ENCODE measurements at regions not wholly inside any gene's neighbourhood (a gene's known extent, or its start where the extent isn't known, plus 50 kb on each side); places are given as distances from the start of the nearest gene placed in this dataset.

- Histone ChIP-seq H3K4me2 (ENCODE audit: insufficient read depth, low read length) (no peak overlapping the region), H3K36me3 (ENCODE audit: insufficient read depth, low read length) (no peaks in the 10 kb centered on the region), H3K79me2 (ENCODE audit: insufficient read depth, low read length) (no peaks in the 10 kb centered on the region), H2AFZ (ENCODE audit: low read length) (no peak overlapping the region), H3K9me3 (ENCODE audit: low read depth, low read length) (no peaks in the 10 kb centered on the region), H3K27me3 (ENCODE audit: insufficient read depth, low read length) (no peaks in the 10 kb centered on the region), H3K27ac (ENCODE audit: low read depth, low read length) (no peak overlapping the region), H3K4me3 (ENCODE audit: insufficient read depth, low read length) (no peak overlapping the region), H3K4me1 (ENCODE audit: insufficient read depth, low read length) (no peaks in the 10 kb centered on the region), H4K20me1 (ENCODE audit: insufficient read depth, low read length) (no peaks in the 10 kb centered on the region)
- no peak for TF ChIP-seq CTCF (IDR thresholded peaks at IDR 0.05; ENCODE audit: extremely low read depth, low read depth, low read length)
- DNase-seq (ENCODE audit: insufficient read length, low spot score, missing footprints) = no peak
Observed at GRCh38 chr3:145531548-145531947, 629.4 kb downstream of the PLOD2 start.

- no peak overlapping the region for H2AFZ ChIP-seq (ENCODE audit: low read length)
- H3K9me3 ChIP-seq (ENCODE audit: low read depth, low read length) = no peaks in the 10 kb centered on the region
- TF ChIP-seq CTCF (IDR thresholded peaks at IDR 0.05; ENCODE audit: extremely low read depth, low read depth, low read length) = no peak
- no peaks in the 10 kb centered on the region for H3K79me2 ChIP-seq (ENCODE audit: insufficient read depth, low read length)
- no peak overlapping the region for H3K4me3 ChIP-seq (ENCODE audit: insufficient read depth, low read length)
- H3K4me2 ChIP-seq (ENCODE audit: insufficient read depth, low read length) = no peak overlapping the region
- no peaks in the 10 kb centered on the region for H4K20me1 ChIP-seq (ENCODE audit: insufficient read depth, low read length)
- no peak overlapping the region for H3K27ac ChIP-seq (ENCODE audit: low read depth, low read length)
- no peaks in the 10 kb centered on the region for H3K4me1 ChIP-seq (ENCODE audit: insufficient read depth, low read length)
- no peaks in the 10 kb centered on the region for H3K36me3 ChIP-seq (ENCODE audit: insufficient read depth, low read length)
- H3K27me3 ChIP-seq (ENCODE audit: insufficient read depth, low read length) = no peaks in the 10 kb centered on the region
- DNase-seq (ENCODE audit: insufficient read length, low spot score, missing footprints) = no peak
Observed at GRCh38 chr3:145533696-145534095, 627.3 kb downstream of the PLOD2 start.

GRCh38 chr3:145536461-145536860 lies 624.5 kb downstream of the PLOD2 start:
- H3K4me1 ChIP-seq (ENCODE audit: insufficient read depth, low read length) = no peaks in the 10 kb centered on the region
- H3K4me3 ChIP-seq (ENCODE audit: insufficient read depth, low read length) = no peak overlapping the region
- no peak for TF ChIP-seq CTCF (IDR thresholded peaks at IDR 0.05; ENCODE audit: extremely low read depth, low read depth, low read length)
- no peak overlapping the region for H3K4me2 ChIP-seq (ENCODE audit: insufficient read depth, low read length)
- H3K27me3 ChIP-seq (ENCODE audit: insufficient read depth, low read length) = no peaks in the 10 kb centered on the region
- no peaks in the 10 kb centered on the region for H4K20me1 ChIP-seq (ENCODE audit: insufficient read depth, low read length)
- H3K79me2 ChIP-seq (ENCODE audit: insufficient read depth, low read length) = no peaks in the 10 kb centered on the region
- H3K36me3 ChIP-seq (ENCODE audit: insufficient read depth, low read length) = no peaks in the 10 kb centered on the region
- no peak overlapping the region for H3K27ac ChIP-seq (ENCODE audit: low read depth, low read length)
- no peaks in the 10 kb centered on the region for H3K9me3 ChIP-seq (ENCODE audit: low read depth, low read length)
- no peak overlapping the region for H2AFZ ChIP-seq (ENCODE audit: low read length)
- DNase-seq (ENCODE audit: insufficient read length, low spot score, missing footprints) = no peak

GRCh38 chr3:145550522-145550921 lies 610.5 kb downstream of the PLOD2 start:
- Histone ChIP-seq H3K79me2 (ENCODE audit: insufficient read depth, low read length) (no peaks in the 10 kb centered on the region), H3K4me3 (ENCODE audit: insufficient read depth, low read length) (no peak overlapping the region), H3K36me3 (ENCODE audit: insufficient read depth, low read length) (no peaks in the 10 kb centered on the region), H3K9me3 (ENCODE audit: low read depth, low read length) (no peaks in the 10 kb centered on the region), H3K4me1 (ENCODE audit: insufficient read depth, low read length) (no peaks in the 10 kb centered on the region), H3K27me3 (ENCODE audit: insufficient read depth, low read length) (no peaks in the 10 kb centered on the region), H2AFZ (ENCODE audit: low read length) (no peak overlapping the region), H3K27ac (ENCODE audit: low read depth, low read length) (no peak overlapping the region), H4K20me1 (ENCODE audit: insufficient read depth, low read length) (no peaks in the 10 kb centered on the region), H3K4me2 (ENCODE audit: insufficient read depth, low read length) (no peak overlapping the region)
- no peak for DNase-seq (ENCODE audit: insufficient read length, low spot score, missing footprints)
- no peak for TF ChIP-seq CTCF (IDR thresholded peaks at IDR 0.05; ENCODE audit: extremely low read depth, low read depth, low read length)

Measured in osteoblast (primary cell).